Activated CD8-positive, alpha-beta T cell treated with anti-CD3 and anti-CD28 coated beads, Interleukin-2, amount 10 ng/mL, durations not matched to agents 7 days and 5 days (primary cell): ENCODE measurements at regions not wholly inside any gene's neighbourhood (a gene's known extent, or its start where the extent isn't known, plus 50 kb on each side); places are given as distances from the start of the nearest gene placed in this dataset.
A peak's percentile ranks its signal among the peaks of the same experiment; 100 is the strongest.
"Not testable (repeated sequence)": the region's sequence is repeated elsewhere in the genome, so short reads cannot be mapped to it uniquely, and the experiment has no call there.

Experiments used
- ATAC-seq: fragments of 150-1000 bp; cut with Tn5 transposase; one replicate; pipeline ENCODE4 v1.10.0; 2021; ENCODE audit warnings: moderate library complexity
- CTCF ChIA-PET: fragments of 350-600 bp; sonication (Branson Sonifier 250); formaldehyde crosslinking; loops from one replicate; lab custom pipeline; 2021; ENCODE audit warnings: antibody characterized with exemption; lab: Charles Lee
- POLR2A ChIA-PET: fragments of 350-600 bp; sonication (Branson Sonifier 250); formaldehyde crosslinking; loops from one replicate; lab custom pipeline; 2021; ENCODE audit warnings: antibody characterized with exemption; lab: Charles Lee
- DNase-seq: peaks from one replicate; pipeline ENCODE4 v3.0.0-alpha.2; 2020
- H3K27ac Mint-ChIP-seq: one replicate; pipeline ENCODE4 v1.8.0; 2021; ENCODE audit warnings: mild to moderate bottlenecking, mixed read lengths
- H3K27me3 Mint-ChIP-seq: one replicate; pipeline ENCODE4 v1.8.0; 2021; ENCODE audit warnings: low read depth, mixed read lengths
- H3K36me3 Mint-ChIP-seq: one replicate; pipeline ENCODE4 v1.8.0; 2021; ENCODE audit warnings: low read depth, mixed read lengths
- H3K4me1 Mint-ChIP-seq: one replicate; pipeline ENCODE4 v1.8.0; 2021; ENCODE audit warnings: low read depth, mixed read lengths
- H3K4me3 Mint-ChIP-seq: one replicate; pipeline ENCODE4 v1.8.0; 2021; ENCODE audit warnings: mild to moderate bottlenecking, mixed read lengths
- H3K9me3 Mint-ChIP-seq: one replicate; pipeline ENCODE4 v1.8.0; 2022; ENCODE audit warnings: mixed read lengths; ENCODE audit not compliant: insufficient read depth

DNA sequence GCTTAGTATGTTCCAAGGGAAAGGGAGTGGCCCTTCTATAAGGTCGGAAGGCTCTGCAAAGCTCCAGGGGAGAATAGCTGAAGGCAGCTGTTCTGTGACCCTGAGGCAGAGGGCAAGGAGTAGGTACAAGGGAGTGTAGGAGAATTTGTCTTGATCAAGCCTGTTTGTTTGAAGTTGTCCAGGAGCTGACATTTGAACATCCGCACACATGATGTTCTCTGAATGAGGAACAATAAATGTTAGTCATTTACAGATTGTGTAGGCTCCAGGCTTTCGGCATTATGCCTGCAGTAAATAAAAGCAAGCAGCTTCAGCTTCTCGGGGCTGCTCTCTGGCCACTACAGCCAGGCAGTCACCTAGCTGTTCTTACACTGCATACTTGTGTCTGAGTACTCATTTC lies 52.7 kb downstream of the CTAGE6 start:
- H3K27ac Mint-ChIP-seq, ATAC-seq, POLR2A ChIA-PET, CTCF ChIA-PET, DNase-seq, H3K36me3 Mint-ChIP-seq, H3K4me3 Mint-ChIP-seq, H3K27me3 Mint-ChIP-seq, H3K9me3 Mint-ChIP-seq, H3K4me1 Mint-ChIP-seq: not testable (repeated sequence)

DNA sequence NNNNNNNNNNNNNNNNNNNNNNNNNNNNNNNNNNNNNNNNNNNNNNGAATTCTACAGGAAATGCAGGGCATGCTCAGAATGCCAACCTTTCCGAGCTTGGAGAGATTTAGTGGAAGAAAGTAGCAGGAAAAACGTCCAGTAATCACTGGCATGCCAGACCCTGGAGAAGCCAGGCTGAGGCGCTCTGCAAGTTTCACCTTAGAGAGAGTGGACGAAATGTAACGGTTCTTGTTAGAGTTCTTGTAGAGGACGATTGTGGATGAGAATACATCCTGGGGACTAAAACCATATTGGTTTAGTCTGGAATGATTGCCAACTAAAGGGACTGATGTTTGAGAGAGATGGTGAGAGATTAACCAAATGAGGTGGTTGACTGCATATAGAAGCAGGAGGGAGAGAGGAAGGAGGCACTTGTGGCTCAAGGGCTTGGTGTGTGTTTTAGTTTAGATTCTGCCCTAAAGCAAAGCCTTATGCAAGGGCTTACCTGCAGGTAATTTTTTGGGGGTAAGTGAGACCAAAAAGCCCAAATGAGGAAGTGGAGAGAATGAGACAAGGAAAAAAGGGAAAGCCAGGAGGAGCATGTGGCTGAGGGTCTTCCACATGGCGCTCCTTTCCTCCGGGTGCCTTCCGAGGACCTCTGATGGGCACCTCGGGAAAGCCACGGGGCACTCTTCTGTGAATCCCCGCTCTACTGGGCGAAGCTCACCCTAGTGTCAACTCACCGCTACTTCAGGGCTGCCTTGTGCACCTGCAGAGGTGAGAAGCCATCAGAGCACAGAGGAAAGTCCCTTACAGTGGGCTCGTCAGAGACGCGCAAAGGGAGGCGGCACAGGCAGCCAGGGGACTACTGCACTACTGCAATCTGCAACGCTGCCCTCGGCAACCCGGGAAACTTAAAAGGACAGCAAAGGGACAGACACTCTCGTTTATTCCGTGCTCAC lies 56.5 kb downstream of the CTAGE6 start:
- H3K27me3 Mint-ChIP-seq, result not testable (repeated sequence)

More for the DNA sequence above, 56.5 kb downstream of the CTAGE6 start:
- H3K4me1 Mint-ChIP-seq, CTCF ChIA-PET, H3K4me3 Mint-ChIP-seq, H3K27ac Mint-ChIP-seq, H3K36me3 Mint-ChIP-seq, DNase-seq, H3K9me3 Mint-ChIP-seq, POLR2A ChIA-PET: not testable (repeated sequence)
- peak; percentile 99 for ATAC-seq
